ENCODE measurements at regions not wholly inside any gene's neighbourhood (a gene's known extent, or its start where the extent isn't known, plus 50 kb on each side); places are given as distances from the start of the nearest gene placed in this dataset.

GRCh38 chr11:28969832-28970231 lies 861.6 kb downstream of the METTL15 start:
- Mint-ChIP-seq H3K4me3 (ENCODE audit: unreplicated experiment) (no peak overlapping the region), H3K36me3 (ENCODE audit: low read depth, unreplicated experiment) (no peaks in the 10 kb centered on the region), H3K4me1 (ENCODE audit: low read depth, unreplicated experiment) (peaks cover 2% of the 10 kb centered on the region), H3K27ac (ENCODE audit: unreplicated experiment) (no peak overlapping the region), H3K27me3 (ENCODE audit: low read depth, unreplicated experiment) (no peaks in the 10 kb centered on the region), H3K9me3 (ENCODE audit: unreplicated experiment) (no peaks in the 10 kb centered on the region)
- no peak overlapping the region for H3K4me3 ChIP-seq (ENCODE audit: insufficient read depth, low read depth, low read length)
- H3K27ac ChIP-seq (ENCODE audit: low read depth, low read length) = no peak overlapping the region
- H3K36me3 ChIP-seq (ENCODE audit: insufficient read depth, low read length) = no peaks in the 10 kb centered on the region
- no peak overlapping the region for H3K4me2 ChIP-seq (ENCODE audit: low read length)
- no peaks in the 10 kb centered on the region for H3K27me3 ChIP-seq (ENCODE audit: insufficient read depth, low read length)
- H3K4me1 ChIP-seq (ENCODE audit: insufficient read depth, low read length) = no peaks in the 10 kb centered on the region
- FAIRE-seq = no peak
- TF ChIP-seq EZH2 (IDR thresholded peaks at IDR 0.05; ENCODE audit: insufficient read depth, low read length) (no peak), CTCF (IDR thresholded peaks at IDR 0.05; ENCODE audit: insufficient read depth, low read depth, low read length) (no peak)
- H2AFZ ChIP-seq (ENCODE audit: low read depth, low read length) = no peak overlapping the region
- no peak for DNase-seq (ENCODE audit: low read depth)
- H3K9ac ChIP-seq (ENCODE audit: low read length) = no peak overlapping the region
- no peaks in the 10 kb centered on the region for H3K79me2 ChIP-seq (ENCODE audit: insufficient read depth, low read length)
- H4K20me1 ChIP-seq (ENCODE audit: insufficient read depth, low read length) = no peaks in the 10 kb centered on the region
- H3K9me3 ChIP-seq (ENCODE audit: insufficient read depth, low read depth, low read length) = peaks cover 3% of the 10 kb centered on the region

- H3K27me3 Mint-ChIP-seq (ENCODE audit: low read depth, unreplicated experiment) = peaks cover 2% of the 10 kb centered on the region
- no peaks in the 10 kb centered on the region for H4K20me1 ChIP-seq (ENCODE audit: insufficient read depth, low read length)
- H3K4me1 Mint-ChIP-seq (ENCODE audit: low read depth, unreplicated experiment) = peaks cover 6% of the 10 kb centered on the region
Observed at GRCh38 chr11:28966951-28967350, 858.8 kb downstream of the METTL15 start.

More at GRCh38 chr11:28966951-28967350, 858.8 kb downstream of the METTL15 start:
- no peaks in the 10 kb centered on the region for H3K27me3 ChIP-seq (ENCODE audit: insufficient read depth, low read length)
- H3K79me2 ChIP-seq (ENCODE audit: insufficient read depth, low read length) = no peaks in the 10 kb centered on the region
- Mint-ChIP-seq H3K4me3 (ENCODE audit: unreplicated experiment) (no peak overlapping the region), H3K27ac (ENCODE audit: unreplicated experiment) (no peak overlapping the region), H3K36me3 (ENCODE audit: low read depth, unreplicated experiment) (no peaks in the 10 kb centered on the region), H3K9me3 (ENCODE audit: unreplicated experiment) (no peaks in the 10 kb centered on the region)
- H3K9ac ChIP-seq (ENCODE audit: low read length) = no peak overlapping the region
- no peaks in the 10 kb centered on the region for H3K36me3 ChIP-seq (ENCODE audit: insufficient read depth, low read length)
- H2AFZ ChIP-seq (ENCODE audit: low read depth, low read length) = no peak overlapping the region
- no peak for FAIRE-seq
- H3K9me3 ChIP-seq (ENCODE audit: insufficient read depth, low read depth, low read length) = peaks cover 3% of the 10 kb centered on the region
- H3K27ac ChIP-seq (ENCODE audit: low read depth, low read length) = no peak overlapping the region
- DNase-seq (ENCODE audit: low read depth) = peak; percentile 15
- no peak overlapping the region for H3K4me2 ChIP-seq (ENCODE audit: low read length)
- H3K4me1 ChIP-seq (ENCODE audit: insufficient read depth, low read length) = no peaks in the 10 kb centered on the region
- no peak for TF ChIP-seq EZH2 (IDR thresholded peaks at IDR 0.05; ENCODE audit: insufficient read depth, low read length)
- TF ChIP-seq CTCF (IDR thresholded peaks at IDR 0.05; ENCODE audit: insufficient read depth, low read depth, low read length) = no peak
- H3K4me3 ChIP-seq (ENCODE audit: insufficient read depth, low read depth, low read length) = no peak overlapping the region
